ENCODE measurements at regions not wholly inside any gene's neighbourhood (a gene's known extent, or its start where the extent isn't known, plus 50 kb on each side); places are given as distances from the start of the nearest gene placed in this dataset.

- TF ChIP-seq CTCF (conservative IDR thresholded peaks at IDR 0.05 in 1 of 2, IDR thresholded peaks at IDR 0.05 in 1 of 2; ENCODE audit: low read depth in 1 of 2, low read length in 2 of 2): no peak
- no peak for TF ChIP-seq EZH2 (IDR thresholded peaks at IDR 0.05; ENCODE audit: low read length, missing control alignments)
Observed at GRCh38 chr2:221767106-221768012, 195.3 kb upstream of the EPHA4 start.
